ENCODE measurements at regions not wholly inside any gene's neighbourhood (a gene's known extent, or its start where the extent isn't known, plus 50 kb on each side); places are given as distances from the start of the nearest gene placed in this dataset.

DNA sequence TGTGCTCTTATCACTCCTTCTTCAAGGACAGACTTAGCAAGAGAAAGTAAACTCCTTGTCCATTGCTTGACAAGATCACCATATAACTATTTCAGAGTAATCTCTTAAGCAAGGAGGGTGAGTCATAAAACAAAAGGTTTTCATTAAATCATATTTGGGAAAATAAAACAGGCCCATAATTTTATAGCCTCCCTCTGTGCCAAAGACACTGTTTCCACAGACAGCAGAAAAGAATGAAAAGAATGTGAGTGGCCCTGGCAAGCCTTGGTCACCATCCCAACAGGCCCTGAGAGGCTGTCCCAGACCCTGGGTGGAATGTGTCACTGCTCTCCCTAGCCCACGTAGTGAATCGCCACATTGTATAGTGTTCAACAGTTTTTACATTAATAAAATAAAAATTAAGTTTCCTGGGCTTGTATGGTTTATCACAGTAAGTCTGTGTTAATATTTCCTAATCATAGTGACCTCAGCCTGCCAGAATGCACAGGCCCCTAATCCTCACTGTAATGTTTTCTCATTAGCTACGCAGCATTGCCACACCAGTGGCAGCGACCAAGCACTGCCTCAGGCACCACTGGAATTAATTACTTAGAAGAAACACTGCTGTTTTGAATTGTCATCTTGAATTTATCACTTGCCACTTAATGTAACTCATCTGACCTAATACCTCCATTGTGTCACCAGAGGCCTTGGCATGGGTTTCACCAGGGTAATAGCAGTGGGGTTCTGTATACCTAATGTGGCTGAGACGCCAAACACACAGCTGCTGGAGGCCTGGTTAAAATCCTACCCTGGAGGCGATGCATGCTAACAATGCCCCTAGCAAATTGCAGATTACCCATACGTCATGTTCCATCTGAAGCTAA lies 401.9 kb downstream of the LNPK start:
- Mint-ChIP-seq H3K4me1 (ENCODE audit: low read depth, unreplicated experiment) (peaks cover 13% of the 10 kb centered on the region), H3K36me3 (ENCODE audit: low read depth, unreplicated experiment) (no peaks in the 10 kb centered on the region), H3K4me3 (ENCODE audit: unreplicated experiment) (no peak overlapping the region), H3K27me3 (ENCODE audit: low read depth, unreplicated experiment) (no peaks in the 10 kb centered on the region), H3K9me3 (ENCODE audit: unreplicated experiment) (no peaks in the 10 kb centered on the region), H3K27ac (ENCODE audit: unreplicated experiment) (no peak overlapping the region)
- Histone ChIP-seq H3K4me3 (ENCODE audit: insufficient read depth, low read depth, low read length) (no peak overlapping the region), H2AFZ (ENCODE audit: low read depth, low read length) (no peak overlapping the region), H3K79me2 (ENCODE audit: insufficient read depth, low read length) (no peaks in the 10 kb centered on the region), H3K4me2 (ENCODE audit: low read length) (no peak overlapping the region), H3K9ac (ENCODE audit: low read length) (no peak overlapping the region), H3K27me3 (ENCODE audit: insufficient read depth, low read length) (no peaks in the 10 kb centered on the region), H3K36me3 (ENCODE audit: insufficient read depth, low read length) (no peaks in the 10 kb centered on the region), H4K20me1 (ENCODE audit: insufficient read depth, low read length) (no peaks in the 10 kb centered on the region), H3K9me3 (ENCODE audit: insufficient read depth, low read depth, low read length) (no peaks in the 10 kb centered on the region), H3K27ac (ENCODE audit: low read depth, low read length) (no peak overlapping the region), H3K4me1 (ENCODE audit: insufficient read depth, low read length) (no peaks in the 10 kb centered on the region)
- TF ChIP-seq, protein P1, sequence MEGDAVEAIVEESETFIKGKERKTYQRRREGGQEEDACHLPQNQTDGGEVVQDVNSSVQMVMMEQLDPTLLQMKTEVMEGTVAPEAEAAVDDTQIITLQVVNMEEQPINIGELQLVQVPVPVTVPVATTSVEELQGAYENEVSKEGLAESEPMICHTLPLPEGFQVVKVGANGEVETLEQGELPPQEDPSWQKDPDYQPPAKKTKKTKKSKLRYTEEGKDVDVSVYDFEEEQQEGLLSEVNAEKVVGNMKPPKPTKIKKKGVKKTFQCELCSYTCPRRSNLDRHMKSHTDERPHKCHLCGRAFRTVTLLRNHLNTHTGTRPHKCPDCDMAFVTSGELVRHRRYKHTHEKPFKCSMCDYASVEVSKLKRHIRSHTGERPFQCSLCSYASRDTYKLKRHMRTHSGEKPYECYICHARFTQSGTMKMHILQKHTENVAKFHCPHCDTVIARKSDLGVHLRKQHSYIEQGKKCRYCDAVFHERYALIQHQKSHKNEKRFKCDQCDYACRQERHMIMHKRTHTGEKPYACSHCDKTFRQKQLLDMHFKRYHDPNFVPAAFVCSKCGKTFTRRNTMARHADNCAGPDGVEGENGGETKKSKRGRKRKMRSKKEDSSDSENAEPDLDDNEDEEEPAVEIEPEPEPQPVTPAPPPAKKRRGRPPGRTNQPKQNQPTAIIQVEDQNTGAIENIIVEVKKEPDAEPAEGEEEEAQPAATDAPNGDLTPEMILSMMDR (IDR thresholded peaks at IDR 0.05; ENCODE audit: insufficient read depth, low read depth, low read length): no peak
- FAIRE-seq (no peak), DNase-seq (ENCODE audit: low read depth) (no peak)

DNA sequence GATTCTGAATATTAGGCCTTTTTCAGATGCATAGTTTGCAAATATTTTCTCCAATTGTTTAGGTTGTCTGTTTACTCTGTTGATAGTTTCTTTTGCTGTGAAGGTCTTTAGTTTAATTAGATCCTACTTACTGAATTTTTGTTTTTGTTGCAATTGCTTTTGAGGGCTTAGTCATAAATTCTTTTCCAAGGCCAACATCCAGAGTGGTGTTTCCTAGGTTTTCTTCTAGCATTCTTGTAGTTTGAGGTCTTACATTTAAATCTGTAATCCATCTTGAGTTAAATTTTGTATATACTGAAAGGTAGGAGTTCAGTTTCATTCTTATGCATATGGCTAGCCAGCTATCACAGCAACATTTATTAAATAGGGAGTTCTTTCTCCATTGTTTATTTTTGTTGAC lies 404.8 kb downstream of the LNPK start:
- H3K9ac ChIP-seq (ENCODE audit: low read length): no peak overlapping the region
- peak; percentile 23 for FAIRE-seq
- H3K27me3 ChIP-seq (ENCODE audit: insufficient read depth, low read length): no peaks in the 10 kb centered on the region
- no peak overlapping the region for H3K27ac ChIP-seq (ENCODE audit: low read depth, low read length)
- H3K9me3 ChIP-seq (ENCODE audit: insufficient read depth, low read depth, low read length): no peaks in the 10 kb centered on the region
- H3K4me3 ChIP-seq (ENCODE audit: insufficient read depth, low read depth, low read length): no peak overlapping the region
- H3K36me3 Mint-ChIP-seq (ENCODE audit: low read depth, unreplicated experiment): no peaks in the 10 kb centered on the region
- H3K4me1 Mint-ChIP-seq (ENCODE audit: low read depth, unreplicated experiment): peaks cover 13% of the 10 kb centered on the region
- no peak for TF ChIP-seq EZH2 (IDR thresholded peaks at IDR 0.05; ENCODE audit: insufficient read depth, low read length)
- TF ChIP-seq, protein P1 (IDR thresholded peaks at IDR 0.05; ENCODE audit: insufficient read depth, low read depth, low read length): no peak
- no peak overlapping the region for H2AFZ ChIP-seq (ENCODE audit: low read depth, low read length)
- no peaks in the 10 kb centered on the region for H3K4me1 ChIP-seq (ENCODE audit: insufficient read depth, low read length)
- no peak overlapping the region for H3K4me3 Mint-ChIP-seq (ENCODE audit: unreplicated experiment)
- no peak overlapping the region for H3K4me2 ChIP-seq (ENCODE audit: low read length)
- H3K79me2 ChIP-seq (ENCODE audit: insufficient read depth, low read length): no peaks in the 10 kb centered on the region
- H3K27me3 Mint-ChIP-seq (ENCODE audit: low read depth, unreplicated experiment): no peaks in the 10 kb centered on the region
- H3K27ac Mint-ChIP-seq (ENCODE audit: unreplicated experiment): no peak overlapping the region
- DNase-seq (ENCODE audit: low read depth): no peak
- H4K20me1 ChIP-seq (ENCODE audit: insufficient read depth, low read length): no peaks in the 10 kb centered on the region
- H3K9me3 Mint-ChIP-seq (ENCODE audit: unreplicated experiment): peaks cover 1% of the 10 kb centered on the region
- H3K36me3 ChIP-seq (ENCODE audit: insufficient read depth, low read length): no peaks in the 10 kb centered on the region

DNA sequence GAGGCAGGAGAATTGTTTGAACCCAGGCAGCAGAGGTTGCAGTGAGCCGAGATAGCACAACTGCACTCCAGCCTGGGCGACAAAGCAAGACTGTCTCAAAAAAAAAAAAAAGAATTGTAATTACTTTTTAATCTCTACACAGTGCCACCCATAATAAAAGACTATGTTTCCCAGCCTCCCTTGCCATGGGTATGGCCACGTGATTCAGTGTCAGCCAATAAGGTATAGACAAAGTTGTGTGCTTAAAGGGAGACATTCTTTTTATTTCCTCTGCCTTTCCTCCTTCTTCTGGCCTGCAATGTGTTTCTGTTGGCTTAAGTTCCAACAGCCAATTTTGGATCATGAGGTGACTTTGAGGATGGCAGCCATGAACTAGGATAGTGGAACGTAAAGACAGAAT lies 406.9 kb downstream of the LNPK start:
- H3K27ac Mint-ChIP-seq (ENCODE audit: unreplicated experiment): no peak overlapping the region
- FAIRE-seq: no peak

More for the DNA sequence above, 406.9 kb downstream of the LNPK start:
- Histone ChIP-seq H3K36me3 (ENCODE audit: insufficient read depth, low read length) (no peaks in the 10 kb centered on the region), H3K27ac (ENCODE audit: low read depth, low read length) (no peak overlapping the region), H3K4me2 (ENCODE audit: low read length) (no peak overlapping the region), H3K79me2 (ENCODE audit: insufficient read depth, low read length) (no peaks in the 10 kb centered on the region), H3K9ac (ENCODE audit: low read length) (no peak overlapping the region), H3K9me3 (ENCODE audit: insufficient read depth, low read depth, low read length) (no peaks in the 10 kb centered on the region), H3K4me3 (ENCODE audit: insufficient read depth, low read depth, low read length) (no peak overlapping the region), H3K4me1 (ENCODE audit: insufficient read depth, low read length) (no peaks in the 10 kb centered on the region), H3K27me3 (ENCODE audit: insufficient read depth, low read length) (no peaks in the 10 kb centered on the region), H2AFZ (ENCODE audit: low read depth, low read length) (no peak overlapping the region), H4K20me1 (ENCODE audit: insufficient read depth, low read length) (no peaks in the 10 kb centered on the region)
- Mint-ChIP-seq H3K36me3 (ENCODE audit: low read depth, unreplicated experiment) (no peaks in the 10 kb centered on the region), H3K4me1 (ENCODE audit: low read depth, unreplicated experiment) (peaks cover 8% of the 10 kb centered on the region), H3K27me3 (ENCODE audit: low read depth, unreplicated experiment) (no peaks in the 10 kb centered on the region), H3K4me3 (ENCODE audit: unreplicated experiment) (no peak overlapping the region), H3K9me3 (ENCODE audit: unreplicated experiment) (peaks cover 1% of the 10 kb centered on the region)
- DNase-seq (ENCODE audit: low read depth): no peak
- TF ChIP-seq EZH2 (IDR thresholded peaks at IDR 0.05; ENCODE audit: insufficient read depth, low read length): no peak
- TF ChIP-seq, protein P1 (IDR thresholded peaks at IDR 0.05; ENCODE audit: insufficient read depth, low read depth, low read length): no peak
